ENCODE measurements at regions not wholly inside any gene's neighbourhood (a gene's known extent, or its start where the extent isn't known, plus 50 kb on each side); places are given as distances from the start of the nearest gene placed in this dataset.

- TF ChIP-seq GATA3 (IDR thresholded peaks at IDR 0.05; ENCODE audit: low read depth, low read length), result no peak
- no peak for TF ChIP-seq GATA2 (IDR thresholded peaks at IDR 0.05; ENCODE audit: low read depth, low read length)
These were observed 110.1 kb upstream of the POM121L12 start for GRCh38 chr7:52925332-52925731.

GRCh38 chr7:52920977-52921376 lies 114.5 kb upstream of the POM121L12 start:
- TF ChIP-seq GATA3 (IDR thresholded peaks at IDR 0.05; ENCODE audit: low read depth, low read length), result peak; percentile 82
- TF ChIP-seq GATA2 (IDR thresholded peaks at IDR 0.05; ENCODE audit: low read depth, low read length), result peak; percentile 92

- no peak for TF ChIP-seq GATA2 (IDR thresholded peaks at IDR 0.05; ENCODE audit: low read depth, low read length)
- no peak for TF ChIP-seq GATA3 (IDR thresholded peaks at IDR 0.05; ENCODE audit: low read depth, low read length)
These were observed 117.4 kb upstream of the POM121L12 start for GRCh38 chr7:52917982-52918578.

GRCh38 chr7:52911795-52912194 lies 123.6 kb upstream of the POM121L12 start:
- TF ChIP-seq GATA2 (IDR thresholded peaks at IDR 0.05; ENCODE audit: low read depth, low read length) (no peak), GATA3 (IDR thresholded peaks at IDR 0.05; ENCODE audit: low read depth, low read length) (no peak)

GRCh38 chr7:52911326-52911725 lies 124.1 kb upstream of the POM121L12 start:
- TF ChIP-seq GATA3 (IDR thresholded peaks at IDR 0.05; ENCODE audit: low read depth, low read length), result no peak

GRCh38 chr7:52909935-52910334 lies 125.5 kb upstream of the POM121L12 start:
- TF ChIP-seq GATA2 (IDR thresholded peaks at IDR 0.05; ENCODE audit: low read depth, low read length) (no peak), GATA3 (IDR thresholded peaks at IDR 0.05; ENCODE audit: low read depth, low read length) (no peak)

- TF ChIP-seq GATA2 (IDR thresholded peaks at IDR 0.05; ENCODE audit: low read depth, low read length) (no peak), GATA3 (IDR thresholded peaks at IDR 0.05; ENCODE audit: low read depth, low read length) (no peak)
These were observed 126.3 kb upstream of the POM121L12 start for GRCh38 chr7:52909131-52909530.

- TF ChIP-seq GATA3 (IDR thresholded peaks at IDR 0.05; ENCODE audit: low read depth, low read length), result no peak
- TF ChIP-seq GATA2 (IDR thresholded peaks at IDR 0.05; ENCODE audit: low read depth, low read length), result no peak
These were observed 137.7 kb upstream of the POM121L12 start for GRCh38 chr7:52897713-52898112.

- no peak for TF ChIP-seq GATA3 (IDR thresholded peaks at IDR 0.05; ENCODE audit: low read depth, low read length)
- TF ChIP-seq GATA2 (IDR thresholded peaks at IDR 0.05; ENCODE audit: low read depth, low read length), result no peak
These were observed 138.1 kb upstream of the POM121L12 start for GRCh38 chr7:52897288-52897687.

- no peak for TF ChIP-seq GATA2 (IDR thresholded peaks at IDR 0.05; ENCODE audit: low read depth, low read length)
- TF ChIP-seq GATA3 (IDR thresholded peaks at IDR 0.05; ENCODE audit: low read depth, low read length), result no peak
These were observed 158.2 kb upstream of the POM121L12 start for GRCh38 chr7:52877240-52877639.

- TF ChIP-seq GATA3 (IDR thresholded peaks at IDR 0.05; ENCODE audit: low read depth, low read length) (no peak), GATA2 (IDR thresholded peaks at IDR 0.05; ENCODE audit: low read depth, low read length) (no peak)
These were observed 159.0 kb upstream of the POM121L12 start for GRCh38 chr7:52876402-52876801.

GRCh38 chr7:52863652-52864051 lies 171.8 kb upstream of the POM121L12 start:
- no peak for TF ChIP-seq GATA3 (IDR thresholded peaks at IDR 0.05; ENCODE audit: low read depth, low read length)
- no peak for TF ChIP-seq GATA2 (IDR thresholded peaks at IDR 0.05; ENCODE audit: low read depth, low read length)

GRCh38 chr7:52862321-52862720 lies 173.1 kb upstream of the POM121L12 start:
- TF ChIP-seq GATA2 (IDR thresholded peaks at IDR 0.05; ENCODE audit: low read depth, low read length) (no peak), GATA3 (IDR thresholded peaks at IDR 0.05; ENCODE audit: low read depth, low read length) (no peak)

- no peak for TF ChIP-seq GATA3 (IDR thresholded peaks at IDR 0.05; ENCODE audit: low read depth, low read length)
These were observed 178.1 kb upstream of the POM121L12 start for GRCh38 chr7:52857367-52857766.

GRCh38 chr7:52854681-52855080 lies 180.8 kb upstream of the POM121L12 start:
- no peak for TF ChIP-seq GATA2 (IDR thresholded peaks at IDR 0.05; ENCODE audit: low read depth, low read length)
- no peak for TF ChIP-seq GATA3 (IDR thresholded peaks at IDR 0.05; ENCODE audit: low read depth, low read length)

- TF ChIP-seq GATA3 (IDR thresholded peaks at IDR 0.05; ENCODE audit: low read depth, low read length), result no peak
- TF ChIP-seq GATA2 (IDR thresholded peaks at IDR 0.05; ENCODE audit: low read depth, low read length), result no peak
These were observed 183.9 kb upstream of the POM121L12 start for GRCh38 chr7:52851547-52851946.
